Gastrocnemius medialis (tissue), 4 donors: ENCODE measurements at regions not wholly inside any gene's neighbourhood (a gene's known extent, or its start where the extent isn't known, plus 50 kb on each side); places are given as distances from the start of the nearest gene placed in this dataset.

Experiments used
- ATAC-seq, 2 donors: fragments of 150-250 bp; one replicate each; pipeline ENCODE4 v1.9.1; 2016
- DNase-seq, 2 donors: peaks; one replicate each; pipeline ENCODE4 v3.0.0-alpha.2; 2019
- H3K27ac ChIP-seq, 4 donors: fragments of 200-600 bp; sonication (generic); 1 replicate in 1 of 4; 2 replicates in 3 of 4; pipeline ENCODE4 v1.5.1; 2016 to 2018; ENCODE audit warnings: mild to moderate bottlenecking in 2 of 4, moderate library complexity in 1 of 4
- H3K27me3 ChIP-seq, 3 donors: fragments of 200-600 bp; sonication (generic) in 2 of 3; 1 replicate in 1 of 3; 2 replicates in 2 of 3; pipeline versions ENCODE4 v1.5.1 to v1.6.0; 2016 to 2019; ENCODE audit warnings: mild to moderate bottlenecking in 1 of 3, moderate library complexity in 1 of 3
- H3K36me3 ChIP-seq, 2 donors: fragments of 200-600 bp; sonication (generic) in 1 of 2; one replicate each; pipeline ENCODE4 v1.5.1; 2017 to 2018
- H3K4me1 ChIP-seq, 2 donors: fragments of 200-600 bp; sonication (generic) in 1 of 2; one replicate each; pipeline ENCODE4 v1.5.1; 2016 to 2017; ENCODE audit warnings: mild to moderate bottlenecking in 2 of 2
- H3K4me3 ChIP-seq, 4 donors: fragments of 200-600 bp; sonication (generic) in 3 of 4; 1 replicate in 1 of 4; 2 replicates in 3 of 4; pipeline ENCODE4 v1.5.1; 2016 to 2019; ENCODE audit warnings: mild to moderate bottlenecking in 2 of 4
- H3K9me3 ChIP-seq, 3 donors: fragments of 200-600 bp; sonication (generic) in 2 of 3; 1 replicate in 1 of 3; 2 replicates in 2 of 3; pipeline ENCODE4 v1.5.1; 2016 to 2019
- POLR2A ChIP-seq, 2 donors: fragments of 450-650 bp; IDR thresholded peaks; one replicate each; pipeline ENCODE4 v1.6.1; 2017; ENCODE audit warnings: antibody characterized with exemption in 2 of 2, mild to moderate bottlenecking in 2 of 2, moderate library complexity in 2 of 2
- in situ Hi-C, 4 donors: fragments of 200-750 bp; cut with MboI; loops; one replicate each; pipeline versions ENCODE4 v1.15.0 to v1.8.0; 2017; ENCODE audit warnings: low sequenced_read_pairs in 4 of 4
- intact Hi-C: fragments of 100-400 bp; cut with DNase I; formaldehyde crosslinking; loops from one replicate; pipeline ENCODE4 v1.15.1; 2023; ENCODE audit warnings: low total_unique reads
- TF ChIP-seq, protein P1 (sequence below), 5 experiments: fragments of 450-650 bp in 3 of 5; fragments of 200-600 bp in 2 of 5; sonication (generic) in 2 of 5; IDR thresholded peaks in 4 of 5; conservative IDR thresholded peaks in 1 of 5; 1 replicate in 4 of 5; 2 replicates in 1 of 5; pipeline ENCODE4 v1.5.1; 2016 to 2019; ENCODE audit warnings: antibody characterized with exemption in 5 of 5, mild to moderate bottlenecking in 3 of 5, moderate library complexity in 3 of 5

DNA sequence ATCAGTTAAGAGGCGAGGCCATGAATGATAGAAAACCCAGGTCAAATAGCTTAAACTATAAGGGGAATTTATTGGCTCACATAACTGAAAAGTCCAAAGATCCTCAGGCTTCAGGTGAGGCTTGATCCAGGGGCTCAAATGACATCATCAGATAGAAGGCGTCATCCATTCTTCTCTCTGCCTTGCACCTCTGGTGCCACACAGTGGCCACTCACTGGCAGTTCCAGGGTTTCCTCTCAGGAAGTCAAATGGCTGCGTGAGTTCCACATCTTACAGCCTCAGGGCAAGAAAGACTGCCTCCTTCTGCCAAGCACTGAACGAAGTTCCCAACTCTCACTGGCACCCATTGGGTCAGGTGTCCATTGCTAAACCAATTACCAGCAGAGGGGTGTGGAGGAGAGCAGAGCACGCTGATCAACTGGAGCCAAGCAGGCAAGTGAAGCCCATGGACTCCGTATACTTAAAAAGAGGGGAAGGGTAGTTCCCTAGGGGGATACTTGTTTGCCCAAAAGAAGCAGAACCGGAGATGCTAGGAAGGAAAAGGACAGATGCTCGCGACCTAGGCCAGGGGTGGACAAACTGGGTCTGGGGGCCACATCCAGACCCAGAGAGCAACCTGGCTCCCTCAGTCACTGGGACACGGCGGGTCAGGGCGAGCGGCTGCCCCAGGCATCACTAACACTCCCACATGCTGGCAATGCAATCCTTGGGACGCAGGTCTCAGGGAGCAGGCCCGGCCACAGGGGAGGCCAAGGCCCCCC, 69.3 kb downstream of the SERPINA3 start:
- in situ Hi-C loops (loop anchor here in 2 of 4 donors (25.0 kb wide), 2 partner anchors 406 to 756 kb away; no protein-coding TSS in a partner anchor), intact Hi-C loops (no loop called here)
- ATAC-seq (peak; percentile 49 to 63), DNase-seq (no peak)
- TF ChIP-seq POLR2A (IDR thresholded peaks at IDR 0.05) = no peak
- TF ChIP-seq, protein P1, sequence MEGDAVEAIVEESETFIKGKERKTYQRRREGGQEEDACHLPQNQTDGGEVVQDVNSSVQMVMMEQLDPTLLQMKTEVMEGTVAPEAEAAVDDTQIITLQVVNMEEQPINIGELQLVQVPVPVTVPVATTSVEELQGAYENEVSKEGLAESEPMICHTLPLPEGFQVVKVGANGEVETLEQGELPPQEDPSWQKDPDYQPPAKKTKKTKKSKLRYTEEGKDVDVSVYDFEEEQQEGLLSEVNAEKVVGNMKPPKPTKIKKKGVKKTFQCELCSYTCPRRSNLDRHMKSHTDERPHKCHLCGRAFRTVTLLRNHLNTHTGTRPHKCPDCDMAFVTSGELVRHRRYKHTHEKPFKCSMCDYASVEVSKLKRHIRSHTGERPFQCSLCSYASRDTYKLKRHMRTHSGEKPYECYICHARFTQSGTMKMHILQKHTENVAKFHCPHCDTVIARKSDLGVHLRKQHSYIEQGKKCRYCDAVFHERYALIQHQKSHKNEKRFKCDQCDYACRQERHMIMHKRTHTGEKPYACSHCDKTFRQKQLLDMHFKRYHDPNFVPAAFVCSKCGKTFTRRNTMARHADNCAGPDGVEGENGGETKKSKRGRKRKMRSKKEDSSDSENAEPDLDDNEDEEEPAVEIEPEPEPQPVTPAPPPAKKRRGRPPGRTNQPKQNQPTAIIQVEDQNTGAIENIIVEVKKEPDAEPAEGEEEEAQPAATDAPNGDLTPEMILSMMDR (IDR thresholded peaks at IDR 0.05 in 4 of 5, conservative IDR thresholded peaks at IDR 0.05 in 1 of 5) = peak in 3 of 5 experiments; percentile 18 to 56 (median 36)
- no peaks in the 10 kb centered on the region for H3K36me3 ChIP-seq
- H3K4me1 ChIP-seq = no peaks in the 10 kb centered on the region
- H3K4me3 ChIP-seq = no peak overlapping the region
- H3K27ac ChIP-seq = no peak overlapping the region
- no peaks in the 10 kb centered on the region for H3K9me3 ChIP-seq
- H3K27me3 ChIP-seq = peaks cover 0 to 4% (median 0%) of the 10 kb centered on the region in 3 donors

DNA sequence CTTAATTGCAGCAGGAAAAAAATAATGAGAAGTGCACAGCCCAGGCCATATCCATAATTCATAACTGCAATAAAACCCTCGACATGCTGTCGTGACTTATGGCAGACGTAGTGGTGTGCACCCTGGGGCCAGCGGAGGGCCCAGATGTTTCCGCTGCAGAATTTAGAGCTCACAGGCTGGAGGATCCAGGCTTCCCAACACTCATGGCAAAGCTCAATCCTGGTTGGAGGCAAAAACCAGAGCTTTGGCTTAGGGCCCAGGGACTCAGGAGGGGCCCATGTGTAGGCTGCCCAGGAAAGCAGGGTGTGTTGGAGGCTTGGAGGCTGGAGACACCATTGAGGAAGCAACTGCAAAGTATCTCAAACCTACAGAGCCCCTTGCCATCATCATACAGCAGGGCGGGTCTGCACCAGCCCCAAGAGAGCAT, 68.7 kb downstream of the SERPINA3 start:
- no peak for ATAC-seq
- Histone ChIP-seq H3K27ac (no peak overlapping the region), H3K27me3 (peaks cover 0 to 4% (median 0%) of the 10 kb centered on the region in 3 donors), H3K9me3 (no peaks in the 10 kb centered on the region), H3K4me1 (no peaks in the 10 kb centered on the region), H3K36me3 (no peaks in the 10 kb centered on the region), H3K4me3 (no peak overlapping the region)
- in situ Hi-C loops (loop anchor here in 2 of 4 donors (25.0 kb wide), 2 partner anchors 406 to 756 kb away; no protein-coding TSS in a partner anchor), intact Hi-C loops (no loop called here)
- DNase-seq = no peak
- TF ChIP-seq, protein P1 (IDR thresholded peaks at IDR 0.05 in 4 of 5, conservative IDR thresholded peaks at IDR 0.05 in 1 of 5) = no peak
- TF ChIP-seq POLR2A (IDR thresholded peaks at IDR 0.05) = no peak

DNA sequence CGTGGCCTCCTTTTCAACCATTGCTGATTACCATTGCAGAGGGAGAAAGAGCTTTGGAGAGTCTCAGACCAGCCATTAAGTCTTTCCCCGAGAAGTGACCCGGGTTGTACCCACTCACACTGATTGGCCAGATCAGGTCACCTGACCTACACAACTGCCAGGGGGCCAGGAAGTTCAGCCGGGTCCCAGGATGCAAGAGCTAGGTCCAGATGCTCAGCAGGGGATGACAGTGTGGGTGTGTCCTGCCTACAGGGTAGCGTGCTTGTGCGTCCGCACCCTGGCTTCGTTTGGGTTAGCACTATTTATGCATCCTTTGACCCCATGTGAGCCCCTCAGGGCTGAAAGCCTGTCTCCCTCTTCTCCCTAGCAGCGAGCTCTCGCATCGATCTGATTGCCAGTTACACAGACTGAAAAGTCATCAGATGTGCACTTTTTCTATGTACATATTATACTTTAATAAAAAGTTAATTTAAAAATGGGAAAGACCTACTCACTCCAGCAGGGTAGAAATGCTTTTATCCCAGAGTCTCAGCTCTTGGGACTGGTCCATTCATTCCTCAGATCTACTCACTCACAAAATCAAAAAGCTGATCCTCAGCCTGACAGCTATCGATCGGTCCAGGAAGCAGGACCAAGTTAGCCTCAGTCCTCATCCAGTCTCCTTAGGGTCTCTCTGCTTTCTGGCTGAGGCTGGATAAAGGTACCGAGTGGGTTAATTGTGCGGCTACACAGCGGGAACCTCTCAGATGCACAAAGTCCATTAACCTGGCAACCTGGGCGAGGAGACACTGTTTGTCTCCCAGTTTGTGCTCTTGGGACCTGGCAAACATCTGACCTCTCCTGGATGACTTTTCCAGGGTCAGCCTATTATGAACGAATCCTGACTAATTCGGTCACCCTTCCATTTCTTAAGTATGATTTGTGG, 68.0 kb downstream of the SERPINA3 start:
- ATAC-seq = no peak
- DNase-seq = no peak
- TF ChIP-seq, protein P1 (IDR thresholded peaks at IDR 0.05 in 4 of 5, conservative IDR thresholded peaks at IDR 0.05 in 1 of 5) = no peak
- no peak for TF ChIP-seq POLR2A (IDR thresholded peaks at IDR 0.05)
- H3K4me3 ChIP-seq = no peak overlapping the region
- peaks cover 0 to 4% (median 0%) of the 10 kb centered on the region in 3 donors for H3K27me3 ChIP-seq
- H3K4me1 ChIP-seq = no peaks in the 10 kb centered on the region
- in situ Hi-C loops (loop anchor here in 2 of 4 donors (25.0 kb wide), 2 partner anchors 407 to 757 kb away; no protein-coding TSS in a partner anchor), intact Hi-C loops (no loop called here)
- H3K36me3 ChIP-seq = no peaks in the 10 kb centered on the region
- no peak overlapping the region for H3K27ac ChIP-seq
- H3K9me3 ChIP-seq = no peaks in the 10 kb centered on the region

DNA sequence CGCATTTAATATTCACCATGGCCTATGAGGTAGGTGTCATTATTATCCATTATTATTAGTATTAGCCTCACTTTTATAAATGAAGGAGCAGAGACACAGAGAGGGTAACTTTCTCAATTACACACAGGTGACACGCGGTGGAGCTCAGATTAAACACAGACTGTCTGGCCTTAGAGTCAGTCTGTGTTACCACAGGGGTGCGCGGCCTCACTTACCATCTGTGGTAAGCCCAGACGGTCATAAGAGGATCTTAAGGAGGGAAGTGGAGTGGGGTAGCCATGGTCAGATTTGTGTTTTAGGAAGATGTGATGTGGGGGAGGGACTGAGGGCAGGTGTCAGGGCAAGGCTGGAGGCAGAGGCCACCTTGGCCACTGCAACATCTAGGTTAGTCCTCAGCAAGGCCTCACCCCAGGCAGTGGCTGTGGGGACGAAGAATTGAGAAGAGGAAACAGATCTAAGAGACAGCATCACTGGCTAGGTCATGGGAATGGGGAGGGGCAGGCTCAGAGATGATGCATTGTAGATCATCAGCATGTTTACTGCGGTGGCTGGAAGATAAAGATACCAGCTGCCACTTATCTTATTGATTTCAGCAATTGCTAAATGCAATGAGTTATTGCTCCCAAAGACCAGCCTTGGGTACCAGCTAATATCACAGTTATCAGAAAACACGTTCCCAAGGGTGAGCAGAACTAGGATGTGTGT, 67.1 kb downstream of the SERPINA3 start:
- peaks cover 0 to 4% (median 0%) of the 10 kb centered on the region in 3 donors for H3K27me3 ChIP-seq
- in situ Hi-C loops = loop anchor here in 2 of 4 donors (25.0 kb wide), 2 partner anchors 408 to 758 kb away; no protein-coding TSS in a partner anchor

More for the DNA sequence above, 67.1 kb downstream of the SERPINA3 start:
- H3K4me3 ChIP-seq = no peak overlapping the region
- TF ChIP-seq, protein P1 (IDR thresholded peaks at IDR 0.05 in 4 of 5, conservative IDR thresholded peaks at IDR 0.05 in 1 of 5) = no peak
- TF ChIP-seq POLR2A (IDR thresholded peaks at IDR 0.05) = no peak
- no peak overlapping the region for H3K27ac ChIP-seq
- no peaks in the 10 kb centered on the region for H3K4me1 ChIP-seq
- DNase-seq (no peak), ATAC-seq (no peak)
- intact Hi-C loops = no loop called here
- H3K36me3 ChIP-seq = no peaks in the 10 kb centered on the region
- no peaks in the 10 kb centered on the region for H3K9me3 ChIP-seq
